ENCODE measurements at regions not wholly inside any gene's neighbourhood (a gene's known extent, or its start where the extent isn't known, plus 50 kb on each side); places are given as distances from the start of the nearest gene placed in this dataset.

DNA sequence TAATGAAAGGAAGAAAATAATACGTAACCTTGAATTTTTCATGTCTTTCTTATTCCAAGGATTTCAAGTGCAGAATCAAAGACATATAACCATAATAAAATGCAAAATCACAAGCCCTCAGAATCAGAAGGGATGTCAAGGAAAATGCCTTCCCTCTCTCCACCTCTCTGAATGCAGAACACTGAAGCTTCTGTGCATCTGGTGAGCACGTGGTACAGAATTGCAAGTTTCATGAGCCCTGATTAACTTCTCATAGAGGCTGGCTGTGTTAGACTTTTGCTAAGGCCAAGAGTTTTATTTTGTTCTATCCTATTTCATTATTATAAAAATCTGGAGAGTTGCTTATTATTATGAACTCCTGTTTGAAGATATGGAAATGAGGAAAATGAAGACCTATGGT lies 533.7 kb upstream of the POM121L12 start:
- no peak for DNase-seq
- 78 to 85% methylated on average over 2 of the region's 2 CpGs for WGBS, 2 donors (ENCODE audit: low coverage in 1 of 2)
- TF ChIP-seq EP300 (IDR thresholded peaks at IDR 0.05; ENCODE audit: low read depth) (no peak), POLR2A (IDR thresholded peaks at IDR 0.05) (no peak), POLR2AphosphoS5 (IDR thresholded peaks at IDR 0.05) (no peak)
- no peaks in the 10 kb centered on the region for H3K36me3 ChIP-seq
- in situ Hi-C loops (cut with MboI; ENCODE audit: low pct_ligation_motif_present in 1 of 4, low pct_unique_long_range_greater_than_20kb in 1 of 4, low sequenced_read_pairs in 3 of 4) = no loop called here
- intact Hi-C loops (cut with DNase I; ENCODE audit: low total_unique reads) = no loop called here
- H3K9me3 ChIP-seq = no peaks in the 10 kb centered on the region
- no peak overlapping the region for H3K27ac ChIP-seq
- H3K4me3 ChIP-seq = no peak overlapping the region
- no peaks in the 10 kb centered on the region for H3K27me3 ChIP-seq
- H3K4me1 ChIP-seq = no peaks in the 10 kb centered on the region

DNA sequence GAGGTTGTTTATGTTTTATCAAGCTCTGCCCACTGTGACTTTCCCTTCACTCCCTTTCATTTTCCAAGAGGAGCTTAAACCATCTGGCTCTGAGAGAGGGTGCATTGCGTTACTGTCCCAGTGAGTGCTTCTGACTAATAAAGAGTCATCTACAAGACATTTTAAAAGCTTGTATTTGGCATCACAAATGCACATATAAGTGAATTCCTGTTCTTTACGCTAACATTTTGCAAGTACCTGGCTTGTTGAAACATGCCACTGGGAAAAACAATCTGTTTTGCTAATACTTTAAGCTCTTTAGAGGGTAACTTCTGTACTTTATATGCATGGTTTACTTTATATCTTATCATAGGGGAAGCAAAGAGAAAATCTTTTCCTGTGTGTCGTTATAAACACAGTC lies 534.6 kb upstream of the POM121L12 start:
- in situ Hi-C loops (cut with MboI; ENCODE audit: low pct_ligation_motif_present in 1 of 4, low pct_unique_long_range_greater_than_20kb in 1 of 4, low sequenced_read_pairs in 3 of 4) (no loop called here), intact Hi-C loops (cut with DNase I; ENCODE audit: low total_unique reads) (no loop called here)
- DNase-seq = no peak
- TF ChIP-seq, protein P1, sequence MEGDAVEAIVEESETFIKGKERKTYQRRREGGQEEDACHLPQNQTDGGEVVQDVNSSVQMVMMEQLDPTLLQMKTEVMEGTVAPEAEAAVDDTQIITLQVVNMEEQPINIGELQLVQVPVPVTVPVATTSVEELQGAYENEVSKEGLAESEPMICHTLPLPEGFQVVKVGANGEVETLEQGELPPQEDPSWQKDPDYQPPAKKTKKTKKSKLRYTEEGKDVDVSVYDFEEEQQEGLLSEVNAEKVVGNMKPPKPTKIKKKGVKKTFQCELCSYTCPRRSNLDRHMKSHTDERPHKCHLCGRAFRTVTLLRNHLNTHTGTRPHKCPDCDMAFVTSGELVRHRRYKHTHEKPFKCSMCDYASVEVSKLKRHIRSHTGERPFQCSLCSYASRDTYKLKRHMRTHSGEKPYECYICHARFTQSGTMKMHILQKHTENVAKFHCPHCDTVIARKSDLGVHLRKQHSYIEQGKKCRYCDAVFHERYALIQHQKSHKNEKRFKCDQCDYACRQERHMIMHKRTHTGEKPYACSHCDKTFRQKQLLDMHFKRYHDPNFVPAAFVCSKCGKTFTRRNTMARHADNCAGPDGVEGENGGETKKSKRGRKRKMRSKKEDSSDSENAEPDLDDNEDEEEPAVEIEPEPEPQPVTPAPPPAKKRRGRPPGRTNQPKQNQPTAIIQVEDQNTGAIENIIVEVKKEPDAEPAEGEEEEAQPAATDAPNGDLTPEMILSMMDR (IDR thresholded peaks at IDR 0.05) = no peak
- TF ChIP-seq EP300 (IDR thresholded peaks at IDR 0.05; ENCODE audit: low read depth) = no peak
- no peak for TF ChIP-seq POLR2AphosphoS5 (IDR thresholded peaks at IDR 0.05)
- no peak for TF ChIP-seq POLR2A (IDR thresholded peaks at IDR 0.05)
- no peak overlapping the region for H3K4me3 ChIP-seq
- H3K9me3 ChIP-seq = no peaks in the 10 kb centered on the region
- H3K27ac ChIP-seq = no peak overlapping the region
- no peaks in the 10 kb centered on the region for H3K36me3 ChIP-seq
- no peaks in the 10 kb centered on the region for H3K4me1 ChIP-seq
- WGBS, 2 donors (ENCODE audit: low coverage in 1 of 2) = 40 to 43% methylated on average over 3 of the region's 3 CpGs
- no peaks in the 10 kb centered on the region for H3K27me3 ChIP-seq

DNA sequence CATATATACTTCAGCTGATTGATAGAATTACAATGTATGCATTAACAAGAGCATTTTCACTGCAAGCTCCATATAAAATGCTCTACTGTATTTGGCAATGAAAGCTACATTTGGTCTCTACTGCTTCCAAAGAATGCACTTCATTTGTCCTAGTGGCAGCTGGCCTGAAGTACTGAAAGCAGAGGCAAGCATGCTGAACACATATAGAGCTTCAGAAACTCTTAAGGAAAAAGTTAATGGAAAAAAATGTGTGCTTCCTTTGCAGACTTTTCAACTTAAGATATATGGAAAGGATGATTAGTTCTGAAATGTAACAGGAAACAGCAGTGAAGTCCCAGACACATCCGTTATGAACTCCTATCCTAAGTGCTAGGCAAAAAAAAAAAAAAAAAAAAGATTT lies 537.1 kb upstream of the POM121L12 start:
- intact Hi-C loops (cut with DNase I; ENCODE audit: low total_unique reads) = no loop called here
- DNase-seq = no peak
- in situ Hi-C loops (cut with MboI; ENCODE audit: low pct_ligation_motif_present in 1 of 4, low pct_unique_long_range_greater_than_20kb in 1 of 4, low sequenced_read_pairs in 3 of 4) = no loop called here
- H3K4me1 ChIP-seq = no peaks in the 10 kb centered on the region
- no peaks in the 10 kb centered on the region for H3K9me3 ChIP-seq
- no peak overlapping the region for H3K27ac ChIP-seq
- WGBS, 2 donors (ENCODE audit: low coverage in 1 of 2) = 38 to 48% methylated on average over 1 of the region's 1 CpG
- H3K27me3 ChIP-seq = no peaks in the 10 kb centered on the region
- H3K36me3 ChIP-seq = no peaks in the 10 kb centered on the region
- no peak overlapping the region for H3K4me3 ChIP-seq
- TF ChIP-seq, protein P1 (IDR thresholded peaks at IDR 0.05) = no peak
- no peak for TF ChIP-seq EP300 (IDR thresholded peaks at IDR 0.05; ENCODE audit: low read depth)
- TF ChIP-seq POLR2AphosphoS5 (IDR thresholded peaks at IDR 0.05) = no peak

DNA sequence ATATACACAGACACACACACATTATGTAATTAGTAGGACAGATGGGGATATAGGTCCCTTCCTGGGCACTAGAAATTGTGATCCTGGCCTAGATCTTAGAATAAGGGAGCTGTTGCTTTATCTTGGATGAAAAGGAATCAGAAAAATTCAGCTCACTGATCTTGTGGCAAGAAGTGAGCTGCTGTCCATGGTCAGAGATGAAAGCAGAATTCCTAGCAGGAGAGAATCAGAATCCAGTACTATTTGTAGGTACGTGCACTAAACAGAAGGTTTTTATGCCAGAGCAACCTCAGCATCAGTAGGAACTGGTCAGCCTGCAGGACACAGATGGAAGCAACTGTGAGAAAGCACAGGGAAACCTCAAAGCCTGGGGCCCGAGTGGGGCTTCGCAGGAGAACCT lies 549.2 kb upstream of the POM121L12 start:
- 61 to 78% methylated on average over 3 of the region's 3 CpGs for WGBS, 2 donors (ENCODE audit: low coverage in 1 of 2)

DNA sequence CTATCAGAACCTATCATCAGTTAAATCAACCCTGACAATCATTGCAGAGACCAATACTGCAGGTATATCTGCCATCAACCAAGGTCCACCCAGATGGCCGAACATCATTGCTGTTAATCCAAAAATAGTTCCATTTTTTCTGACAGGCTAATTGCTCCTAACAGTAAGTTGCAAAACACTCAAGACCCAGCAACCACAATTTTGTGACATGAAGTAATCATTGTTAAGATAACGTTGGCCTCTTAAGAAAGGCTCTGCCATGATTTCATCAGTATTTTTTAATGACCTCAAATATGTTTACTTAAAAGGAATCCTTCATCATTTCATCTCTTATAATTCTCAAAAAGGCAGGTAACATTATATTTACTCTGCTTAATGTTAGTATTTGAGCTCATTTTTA lies 553.4 kb upstream of the POM121L12 start:
- Histone ChIP-seq H3K27me3 (no peaks in the 10 kb centered on the region), H3K4me3 (no peak overlapping the region), H3K4me1 (no peaks in the 10 kb centered on the region), H3K36me3 (no peaks in the 10 kb centered on the region), H3K9me3 (no peaks in the 10 kb centered on the region), H3K27ac (no peak overlapping the region)
- intact Hi-C loops (cut with DNase I; ENCODE audit: low total_unique reads) = no loop called here
- 87 to 95% methylated on average over 2 of the region's 2 CpGs for WGBS, 2 donors (ENCODE audit: low coverage in 1 of 2)
- in situ Hi-C loops (cut with MboI; ENCODE audit: low pct_ligation_motif_present in 1 of 4, low pct_unique_long_range_greater_than_20kb in 1 of 4, low sequenced_read_pairs in 3 of 4) = no loop called here
- TF ChIP-seq POLR2A (IDR thresholded peaks at IDR 0.05) = no peak
- TF ChIP-seq EP300 (IDR thresholded peaks at IDR 0.05; ENCODE audit: low read depth) = no peak
- DNase-seq = no peak

More for the DNA sequence above, 549.2 kb upstream of the POM121L12 start:
- no peak for DNase-seq
- Histone ChIP-seq H3K27me3 (no peaks in the 10 kb centered on the region), H3K9me3 (no peaks in the 10 kb centered on the region), H3K4me1 (no peaks in the 10 kb centered on the region), H3K4me3 (no peak overlapping the region), H3K27ac (no peak overlapping the region), H3K36me3 (no peaks in the 10 kb centered on the region)
- intact Hi-C loops (cut with DNase I; ENCODE audit: low total_unique reads) = no loop called here
- TF ChIP-seq EP300 (IDR thresholded peaks at IDR 0.05; ENCODE audit: low read depth) (no peak), POLR2AphosphoS5 (IDR thresholded peaks at IDR 0.05) (no peak), POLR2A (IDR thresholded peaks at IDR 0.05) (no peak)
- TF ChIP-seq, protein P1 (IDR thresholded peaks at IDR 0.05) = no peak
- in situ Hi-C loops (cut with MboI; ENCODE audit: low pct_ligation_motif_present in 1 of 4, low pct_unique_long_range_greater_than_20kb in 1 of 4, low sequenced_read_pairs in 3 of 4) = no loop called here
